HT1080 (cell line): ENCODE measurements at regions not wholly inside any gene's neighbourhood (a gene's known extent, or its start where the extent isn't known, plus 50 kb on each side); places are given as distances from the start of the nearest gene placed in this dataset.

ENCODE experiments used
- DNase-seq: peaks from one replicate; pipeline ENCODE4 v3.0.0-alpha.2; 2015; ENCODE audit warnings: low read depth

DNA sequence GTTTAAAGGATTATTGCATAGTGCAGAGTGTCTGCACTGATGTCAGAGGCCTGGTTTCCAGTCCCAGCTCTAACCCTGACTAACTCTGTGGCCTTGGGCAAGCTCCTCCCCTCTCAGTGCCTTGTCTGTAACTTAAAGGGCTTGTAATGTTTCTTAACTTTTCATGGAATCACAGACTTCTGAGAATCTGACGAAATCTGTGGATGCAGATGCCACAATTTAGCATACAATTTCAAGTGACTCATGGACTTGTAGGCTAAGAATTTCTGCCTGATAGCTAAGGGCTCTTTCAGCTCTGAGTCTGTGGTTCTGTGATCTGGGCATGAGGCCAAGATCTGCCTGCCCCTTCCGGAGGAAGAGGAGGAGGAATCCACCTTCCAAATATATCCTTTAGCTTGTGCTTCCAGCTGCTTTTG lies 236.9 kb downstream of the AR start:
- DNase-seq = peak; percentile 94

DNA sequence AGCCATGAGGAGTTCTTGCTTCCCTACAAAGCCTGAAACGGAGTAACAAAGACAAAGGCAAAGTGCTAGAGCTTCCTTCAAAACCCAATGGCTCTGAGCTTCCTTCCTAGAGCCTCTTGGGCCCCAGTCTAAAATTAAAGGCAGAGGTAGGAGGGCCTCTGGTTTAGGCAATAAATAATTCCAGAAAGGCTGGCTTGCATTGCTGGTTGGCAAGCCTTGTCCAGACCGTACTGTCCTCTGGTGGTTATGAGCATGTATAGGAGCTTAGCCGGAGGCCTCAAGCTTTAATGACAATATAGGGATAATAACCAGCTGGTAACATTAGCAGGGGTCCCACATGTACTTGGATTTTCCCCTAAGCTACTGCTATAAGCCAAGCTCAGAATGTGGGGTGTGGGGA lies 237.3 kb downstream of the AR start:
- DNase-seq = no peak

DNA sequence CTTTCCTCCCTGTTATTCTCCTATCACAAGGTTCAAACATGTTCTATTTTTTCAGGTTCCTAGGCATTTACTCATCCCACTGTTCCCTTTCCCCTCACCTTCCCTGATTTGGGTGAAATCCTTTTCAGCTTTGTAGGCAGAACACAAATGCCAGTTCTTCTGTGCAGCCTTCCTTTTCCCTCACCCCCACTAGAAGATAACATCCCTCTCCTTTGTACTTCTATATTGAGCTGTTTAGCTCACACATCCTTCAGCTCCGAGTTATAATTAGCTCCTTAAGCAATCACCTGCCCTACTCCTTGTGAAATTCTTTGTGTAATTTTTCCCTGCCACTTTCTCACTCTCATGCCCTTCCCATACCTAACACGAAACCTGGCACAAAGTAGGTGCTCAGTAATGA lies 240.9 kb downstream of the AR start:
- no peak for DNase-seq

DNA sequence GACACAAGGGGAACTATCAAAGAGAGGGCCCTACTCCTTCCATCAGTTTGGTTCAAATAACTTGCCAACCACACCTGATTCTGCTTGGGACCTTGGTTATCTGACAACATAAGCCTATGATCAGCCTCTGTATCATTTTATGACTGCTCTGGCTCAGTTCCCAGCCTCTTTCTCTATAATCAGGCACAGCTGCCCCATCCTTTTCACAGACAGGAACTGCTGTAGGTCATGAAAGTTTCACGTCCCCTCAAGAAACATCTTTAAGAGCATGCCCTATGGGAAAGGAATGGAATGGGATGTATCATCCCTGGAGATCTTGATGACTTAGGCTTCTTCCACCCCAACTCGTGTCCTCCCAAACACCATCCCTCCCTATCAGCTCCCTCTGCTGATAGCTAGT lies 243.4 kb downstream of the AR start:
- DNase-seq = no peak

DNA sequence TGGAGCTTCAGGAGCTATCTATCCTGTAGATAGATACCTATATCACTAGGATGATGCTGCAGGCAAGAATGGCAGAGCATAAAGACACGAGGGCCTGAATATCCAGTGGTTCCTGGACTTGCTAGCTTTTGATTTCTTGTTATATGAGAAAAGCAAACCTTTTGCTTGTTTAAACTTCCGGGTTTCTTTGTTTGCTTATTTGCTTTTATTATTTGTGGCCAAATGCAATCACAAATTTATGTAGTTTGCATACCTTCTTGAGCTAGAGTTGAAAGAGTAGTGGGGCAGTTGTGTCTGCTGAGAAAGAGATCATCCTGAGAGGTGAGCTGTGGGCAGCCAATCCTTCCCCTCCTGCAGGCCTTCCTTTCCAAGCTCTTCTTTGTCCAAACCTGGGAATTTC lies 245.7 kb downstream of the AR start:
- no peak for DNase-seq
